GM12878 (cell line): ENCODE measurements at regions not wholly inside any gene's neighbourhood (a gene's known extent, or its start where the extent isn't known, plus 50 kb on each side); places are given as distances from the start of the nearest gene placed in this dataset.

Experiments
- ATAC-seq: fragments of 200-7000 bp; cut with Tn5 transposase; 3 replicates; pipeline ENCODE4 v1.9.1; 2020; ENCODE audit warnings: mild to moderate bottlenecking, moderate library complexity
- BruUV-seq: library from RNA; stranded (reverse); fragments of 400-500 nt; replicated peaks from 2 replicates; lab custom pipeline; 2021; lab: Mats Ljungman, UMichigan
- CTCF ChIA-PET: fragments of 300-600 bp; sonication (Branson Sonifier 250); formaldehyde crosslinking; extraction: SDS; loops from one replicate; lab custom pipeline; 2021; ENCODE audit warnings: inconsistent platforms; lab: Yijun Ruan, JAX
- POLR2A ChIA-PET: fragments of 350-600 bp; formaldehyde crosslinking; extraction: SDS; loops from one replicate; lab custom pipeline; 2021; ENCODE audit warnings: inconsistent platforms; lab: Charles Lee
- RAD21 ChIA-PET: fragments of 300-600 bp; sonication (Branson Sonifier 250); formaldehyde crosslinking; loops from one replicate; lab custom pipeline; 2023; ENCODE audit warnings: antibody characterized with exemption; ENCODE audit not compliant: unreplicated experiment; lab: Charles Lee
- SMC1A ChIA-PET: fragments of 300-600 bp; sonication (Branson Sonifier 250); formaldehyde crosslinking; loops from one replicate; lab custom pipeline; 2023; ENCODE audit not compliant: unreplicated experiment, uncharacterized antibody; lab: Charles Lee
- DNase-seq: peaks from one replicate; pipeline ENCODE4 v3.0.0-alpha.2; 2011; ENCODE audit warnings: low read depth, low spot score
- FAIRE-seq: peaks from 3 replicates; lab custom pipeline; 2011; peaks lifted over from hg19 to GRCh38; lab: Jason Lieb, UNC
- H2AFZ ChIP-seq: 2 replicates; pipeline ENCODE4 v1.6.0; 2011; ENCODE audit warnings: low read depth, low read length, control low read depth; ENCODE audit not compliant: control insufficient read depth
- H3K27ac ChIP-seq: 2 replicates; pipeline ENCODE4 v1.5.1; 2011; ENCODE audit warnings: control low read depth; ENCODE audit not compliant: control insufficient read depth, insufficient read depth
- H3K27me3 ChIP-seq, 2 experiments: replicated peaks in 1 of 2; 2 replicates each; pipeline versions ENCODE4 v1.6.0 to v1.6.1; 2011; ENCODE audit warnings: low read length in 1 of 2; ENCODE audit not compliant: control insufficient read depth in 2 of 2, insufficient read depth in 2 of 2
- H3K36me3 ChIP-seq, 2 experiments: 2 replicates each; pipeline ENCODE4 v1.5.1; 2011; ENCODE audit warnings: low read length in 1 of 2; ENCODE audit not compliant: control insufficient read depth in 2 of 2, insufficient read depth in 2 of 2
- H3K4me1 ChIP-seq: 2 replicates; pipeline ENCODE4 v1.6.1; 2011; ENCODE audit warnings: mild to moderate bottlenecking, low read length, moderate library complexity, mixed read lengths; ENCODE audit not compliant: control insufficient read depth, insufficient read depth
- H3K4me2 ChIP-seq: 2 replicates; pipeline ENCODE4 v1.6.0; 2011; ENCODE audit warnings: control low read depth; ENCODE audit not compliant: control insufficient read depth, insufficient read depth
- H3K4me3 ChIP-seq: fragments of 200-600 bp; sonication (generic); 2 replicates; pipeline ENCODE4 v1.5.1; 2016
- H3K79me2 ChIP-seq: 2 replicates; pipeline ENCODE4 v1.6.0; 2011; ENCODE audit warnings: low read length; ENCODE audit not compliant: control insufficient read depth, insufficient read depth
- H3K9ac ChIP-seq: 2 replicates; pipeline ENCODE4 v1.8.0; 2011; ENCODE audit warnings: low read length, control low read depth, mixed read lengths; ENCODE audit not compliant: control insufficient read depth, insufficient read depth
- H3K9me3 ChIP-seq: replicated peaks from 3 replicates; pipeline ENCODE4 v1.5.1; 2011; ENCODE audit warnings: mild to moderate bottlenecking, low read length; ENCODE audit not compliant: control insufficient read depth, insufficient read depth
- H4K20me1 ChIP-seq: 2 replicates; pipeline ENCODE4 v1.6.0; 2011; ENCODE audit not compliant: control insufficient read depth, insufficient read depth
- JUND ChIP-seq: IDR thresholded peaks from 2 replicates; pipeline ENCODE4 v1.6.1; 2012; ENCODE audit warnings: low read depth, mild to moderate bottlenecking, low read length, improper control_type of control experiment, moderate library complexity
- MEF2B ChIP-seq: fragments of 450-650 bp; IDR thresholded peaks from 2 replicates; pipeline ENCODE4 v1.6.1; 2018; ENCODE audit warnings: mild to moderate bottlenecking, moderate library complexity; ENCODE audit not compliant: partially characterized antibody, poor library complexity, severe bottlenecking
- MLLT1 ChIP-seq: fragments of 450-650 bp; IDR thresholded peaks from 2 replicates; pipeline ENCODE4 v1.6.1; 2016; ENCODE audit warnings: mild to moderate bottlenecking
- STAT1 ChIP-seq: fragments of 450-650 bp; conservative IDR thresholded peaks from 2 replicates; pipeline ENCODE4 v1.6.1; 2014; ENCODE audit warnings: antibody characterized with exemption, mild to moderate bottlenecking
- WGBS: methylation state at CpG from one replicate; pipeline ENCODE4 v1.1.6; 2016; ENCODE audit warnings: low lambda C conversion rate; ENCODE audit not compliant: insufficient replicate concordance, insufficient coverage; ENCODE audit errors: missing lambda C conversion rate; 5-methylcytosine and 5-hydroxymethylcytosine counted together
- in situ Hi-C: fragments of 300-500 bp; cut with MboI; formaldehyde crosslinking; loops from 9 replicates; pipeline ENCODE4 v1.14.3; 2018; ENCODE audit warnings: mixed read lengths
- intact Hi-C: fragments of 100-400 bp; cut with micrococcal nuclease; formaldehyde crosslinking; loops from one replicate; pipeline ENCODE4 v1.14.2; 2022; ENCODE audit not compliant: unreplicated experiment

GRCh38 chr10:71059943-71060342 is 152.4 kb upstream of the UNC5B start:
- no peak for TF ChIP-seq JUND
- TF ChIP-seq STAT1, result no peak
- TF ChIP-seq MEF2B, result no peak
- no peak for TF ChIP-seq MLLT1
- DNase-seq, result no peak
- Histone ChIP-seq H3K27ac (no peak overlapping the region), H3K9me3 (no peaks in the 10 kb centered on the region), H3K4me1 (no peaks in the 10 kb centered on the region), H3K4me3 (no peak overlapping the region), H3K9ac (no peak overlapping the region), H4K20me1 (no peaks in the 10 kb centered on the region), H3K79me2 (no peaks in the 10 kb centered on the region), H3K36me3 (no peaks in the 10 kb centered on the region), H3K27me3 (no peaks in the 10 kb centered on the region; a peak in 1 of 4 replicates), H2AFZ (no peak overlapping the region), H3K4me2 (no peak overlapping the region)
- in situ Hi-C loops, result no loop called here
- no TSS peak for BruUV-seq
- intact Hi-C loops, result no loop called here
- no peak for FAIRE-seq
- ChIA-PET POLR2A (no interaction called here), CTCF (no interaction called here), SMC1A (no interaction called here), RAD21 (no interaction called here)
- 45% methylated on average over 16 of the region's 16 CpGs for WGBS
- no peak for ATAC-seq
